HG02763 (cell line): ENCODE measurements at regions not wholly inside any gene's neighbourhood (a gene's known extent, or its start where the extent isn't known, plus 50 kb on each side); places are given as distances from the start of the nearest gene placed in this dataset.

ENCODE experiments used
- ATAC-seq: cut with Tn5 transposase; IDR thresholded peaks from one replicate; pipeline ENCODE4 v1.9.1; 2021; ENCODE audit warnings: mild to moderate bottlenecking, moderate library complexity; ENCODE audit not compliant: unreplicated experiment

DNA sequence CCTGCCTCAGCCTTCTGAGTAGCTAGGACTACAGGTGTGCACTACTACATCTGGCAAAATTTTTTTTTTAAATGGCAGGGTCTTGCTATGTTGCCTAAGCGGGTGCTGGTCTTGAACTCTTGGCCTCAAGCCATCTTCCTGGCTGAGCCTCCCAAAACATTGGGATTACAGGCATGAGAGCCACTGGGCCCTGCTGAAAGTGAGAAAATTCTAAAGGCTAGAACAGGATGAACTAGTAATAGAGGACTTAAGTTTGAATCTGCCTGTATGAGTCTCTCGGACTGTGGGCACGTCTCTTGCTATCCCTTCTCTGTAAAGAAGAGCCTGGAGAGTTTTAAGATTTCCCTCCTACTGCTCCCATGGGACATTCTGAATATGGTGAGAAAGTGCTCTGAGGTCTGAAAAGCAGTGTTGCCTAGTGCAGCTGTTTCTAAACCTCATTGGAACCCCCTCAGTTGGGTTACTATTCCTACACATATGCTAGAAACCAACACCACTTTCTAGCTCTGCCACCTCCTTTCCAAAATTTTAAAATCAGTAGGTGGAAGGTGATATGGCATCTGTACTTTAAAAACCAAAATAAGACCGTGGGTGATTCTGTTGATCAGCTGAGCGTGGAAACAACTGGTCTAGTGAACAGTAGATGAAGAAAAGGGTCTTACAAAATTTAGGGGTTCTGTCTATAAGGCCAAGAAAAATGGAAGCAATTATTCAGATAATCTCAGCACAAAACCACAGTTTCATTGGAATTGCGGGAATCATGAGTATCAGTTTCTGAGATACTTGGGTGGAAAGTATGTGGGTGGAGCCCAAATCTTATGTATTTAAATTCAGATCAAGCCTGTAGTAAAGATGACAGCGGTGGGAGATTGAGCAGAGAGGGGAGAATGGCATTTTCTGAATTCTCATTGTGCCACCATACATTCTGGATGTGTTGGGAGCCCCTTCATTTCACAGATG is 259.8 kb upstream of the CXCR4 start:
- ATAC-seq, result no peak

GRCh38 chr2:136376798-136377211 is 258.9 kb upstream of the CXCR4 start:
- no peak for ATAC-seq

- ATAC-seq, result no peak
These were observed 258.3 kb upstream of the CXCR4 start for GRCh38 chr2:136376211-136376610.

DNA sequence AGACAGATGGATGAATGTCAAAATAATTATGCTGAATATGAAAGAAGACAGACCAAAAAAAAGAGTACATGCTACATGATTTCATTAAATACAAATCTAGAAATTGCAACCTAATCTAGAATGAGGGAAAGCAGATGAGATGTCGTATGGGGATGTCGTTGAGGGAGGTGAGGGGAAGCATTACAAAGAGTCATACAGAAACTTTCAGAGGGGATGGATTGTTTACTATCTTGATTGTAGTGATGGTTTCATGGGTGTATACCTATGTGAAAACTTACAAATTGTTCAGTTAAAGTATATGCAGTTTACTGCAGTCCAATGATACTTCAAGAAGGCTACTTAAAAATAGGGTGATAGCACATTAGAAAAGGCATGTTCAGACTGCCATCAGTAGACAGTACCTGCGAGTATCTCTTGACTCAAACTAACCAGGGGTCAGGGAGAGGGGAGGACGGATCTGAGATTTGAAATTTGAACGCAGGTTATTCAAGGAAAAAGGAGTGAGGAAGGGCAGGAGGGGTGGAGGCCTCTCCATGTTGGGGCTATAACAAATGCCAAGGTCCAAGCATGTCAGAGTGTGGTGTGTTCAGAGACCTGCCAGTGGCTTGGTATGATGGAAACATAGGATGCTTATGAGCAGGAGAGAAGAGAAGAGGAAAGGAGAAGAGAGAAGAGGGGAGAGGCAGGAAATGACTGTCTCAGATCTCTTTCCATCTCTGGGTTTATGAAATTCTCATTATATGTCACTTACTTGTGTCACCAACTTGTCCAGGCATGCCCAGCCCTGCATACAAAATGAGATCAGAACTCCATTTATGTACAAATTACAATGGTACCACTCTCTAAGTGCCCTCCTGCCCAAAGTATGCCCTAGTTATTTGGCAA is 257.3 kb upstream of the CXCR4 start:
- ATAC-seq, result peak; percentile 43

DNA sequence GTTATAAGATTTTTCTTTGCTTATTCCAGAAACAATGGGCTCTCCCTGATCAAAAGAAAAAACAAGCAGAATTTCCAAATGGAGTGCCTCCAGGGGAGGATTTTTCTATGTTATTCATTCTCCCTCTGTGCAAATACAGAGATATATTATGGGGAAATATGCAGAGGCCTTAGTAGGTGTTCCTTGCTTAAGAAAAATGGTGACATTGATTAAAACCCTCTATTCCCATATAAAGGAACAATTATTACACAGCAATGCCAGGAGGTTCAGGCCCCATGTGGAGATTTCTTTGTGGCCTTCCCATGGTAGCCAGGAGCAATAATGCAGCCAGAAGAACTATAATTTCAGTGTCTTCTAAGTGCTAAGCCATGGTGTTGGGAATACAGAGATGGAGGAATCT is 255.9 kb upstream of the CXCR4 start:
- ATAC-seq, result no peak

GRCh38 chr2:136373029-136373428 is 255.1 kb upstream of the CXCR4 start:
- no peak for ATAC-seq

DNA sequence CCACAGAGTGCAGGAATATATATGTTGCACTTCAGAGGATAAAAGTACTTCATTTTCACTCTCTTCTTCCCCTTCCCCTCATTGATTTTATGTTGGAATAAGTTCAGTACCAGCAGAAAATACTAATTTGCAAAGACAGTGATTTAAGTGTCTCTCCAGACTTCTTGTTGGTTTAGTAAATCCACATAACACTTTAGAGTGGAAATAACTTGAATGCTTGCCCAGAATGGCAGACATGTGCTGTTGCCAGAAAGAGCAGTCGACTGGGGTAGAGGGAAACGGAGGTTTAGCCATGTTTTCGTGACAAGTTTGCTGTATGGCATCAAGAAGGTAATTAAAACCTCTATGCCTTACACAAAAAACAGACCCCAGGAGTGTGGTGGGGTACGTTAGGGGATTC is 246.0 kb upstream of the CXCR4 start:
- ATAC-seq, result no peak

DNA sequence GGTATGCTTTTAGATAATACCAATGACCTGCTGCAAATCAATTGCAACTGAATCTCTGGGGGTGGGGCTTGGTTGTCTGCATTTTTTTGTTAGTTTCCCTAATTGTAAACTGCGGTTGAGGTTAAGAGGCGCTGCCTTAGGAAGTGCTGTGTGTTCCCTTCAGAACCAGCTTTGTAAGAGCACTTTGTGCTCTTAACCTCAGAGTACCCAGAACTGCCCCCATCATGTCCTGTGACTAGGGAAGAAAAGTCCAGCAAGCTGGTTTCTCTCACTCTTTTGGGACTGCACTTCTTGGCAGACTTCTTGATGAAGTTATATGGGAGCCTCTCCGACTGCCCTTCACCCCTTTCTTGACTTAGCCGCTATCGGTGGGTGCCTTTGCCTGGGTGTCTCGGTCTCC is 245.5 kb upstream of the CXCR4 start:
- no peak for ATAC-seq

- peak; percentile 90 for ATAC-seq
These were observed 244.9 kb upstream of the CXCR4 start for GRCh38 chr2:136362676-136363390.

DNA sequence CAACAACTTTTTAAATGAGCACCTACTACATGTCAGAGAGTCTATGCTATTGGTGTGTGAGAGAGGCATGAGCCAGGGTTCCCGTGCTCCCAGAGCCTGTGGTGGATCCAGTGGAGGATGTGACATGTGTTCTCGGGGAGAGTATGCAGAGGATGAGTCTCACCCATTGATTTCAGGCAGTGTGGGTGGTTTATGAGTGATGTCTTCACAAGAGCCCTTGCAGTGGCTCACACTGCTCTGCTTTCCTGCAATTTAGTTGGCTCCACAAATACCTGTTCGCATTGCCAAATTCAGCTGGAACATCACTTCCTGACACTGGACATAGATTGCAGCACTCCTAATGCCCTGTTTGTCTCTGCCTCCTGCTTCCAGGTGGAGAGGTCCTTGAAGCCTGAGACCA is 243.6 kb upstream of the CXCR4 start:
- no peak for ATAC-seq

GRCh38 chr2:136360790-136361189 is 242.8 kb upstream of the CXCR4 start:
- ATAC-seq, result no peak

DNA sequence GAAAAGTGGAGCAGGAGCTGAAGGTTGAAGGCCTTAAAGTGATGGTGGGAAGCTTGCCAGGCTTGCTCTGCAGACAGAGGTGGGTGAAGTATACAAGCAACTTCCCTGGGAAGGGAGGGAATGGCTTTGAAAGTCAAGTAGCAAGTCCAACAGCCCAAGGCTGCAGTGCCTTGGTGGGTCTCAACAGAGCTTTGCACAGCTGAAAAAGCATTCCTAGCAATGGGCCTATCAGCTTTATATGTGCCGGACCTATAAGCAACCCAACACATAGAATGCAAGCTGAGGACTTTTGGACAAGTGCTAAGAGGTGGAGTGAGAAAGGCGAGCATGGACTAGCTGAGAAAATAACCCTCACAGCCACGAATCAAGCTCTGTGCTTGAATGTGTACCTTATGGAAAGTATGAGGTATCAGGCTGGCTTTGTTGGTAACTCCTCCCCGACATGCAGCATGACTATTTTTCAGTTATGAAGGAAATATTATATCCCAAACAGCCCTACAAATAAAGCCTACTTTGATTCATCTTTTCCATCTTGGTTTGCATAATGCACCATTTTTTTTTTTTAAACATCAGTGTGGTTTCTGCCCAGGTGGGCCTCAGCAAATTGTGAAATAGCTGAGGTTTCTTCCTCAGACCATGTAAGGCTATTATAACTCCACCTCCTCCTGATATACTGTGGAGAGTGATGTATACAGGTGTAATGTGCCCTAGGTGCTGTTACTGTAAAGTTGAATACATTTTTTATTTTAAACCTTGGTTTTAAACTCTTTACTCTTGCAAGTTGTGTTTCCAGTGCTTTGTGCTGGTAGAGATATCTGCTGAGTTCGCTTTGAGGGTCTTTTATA is 241.4 kb upstream of the CXCR4 start:
- ATAC-seq, result no peak

GRCh38 chr2:136358576-136358975 is 240.6 kb upstream of the CXCR4 start:
- ATAC-seq, result no peak

DNA sequence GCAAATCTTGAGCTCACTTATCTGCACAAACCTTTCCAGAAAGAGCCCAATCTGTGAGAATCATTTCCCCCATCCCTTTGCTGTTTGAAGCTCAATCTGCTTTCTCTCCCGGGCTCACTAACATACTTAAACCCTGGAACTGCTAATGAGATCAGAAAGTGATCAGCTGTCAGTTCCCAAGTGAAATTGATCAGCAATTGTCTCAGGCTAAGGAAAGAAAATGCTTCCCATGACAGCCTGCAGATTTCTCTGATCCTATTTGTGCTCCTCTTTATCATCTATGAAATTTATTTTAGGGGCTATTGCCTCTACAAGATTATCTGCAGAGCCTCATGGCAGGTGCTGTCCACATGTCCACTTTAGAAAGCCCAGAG is 239.0 kb upstream of the CXCR4 start:
- no peak for ATAC-seq

DNA sequence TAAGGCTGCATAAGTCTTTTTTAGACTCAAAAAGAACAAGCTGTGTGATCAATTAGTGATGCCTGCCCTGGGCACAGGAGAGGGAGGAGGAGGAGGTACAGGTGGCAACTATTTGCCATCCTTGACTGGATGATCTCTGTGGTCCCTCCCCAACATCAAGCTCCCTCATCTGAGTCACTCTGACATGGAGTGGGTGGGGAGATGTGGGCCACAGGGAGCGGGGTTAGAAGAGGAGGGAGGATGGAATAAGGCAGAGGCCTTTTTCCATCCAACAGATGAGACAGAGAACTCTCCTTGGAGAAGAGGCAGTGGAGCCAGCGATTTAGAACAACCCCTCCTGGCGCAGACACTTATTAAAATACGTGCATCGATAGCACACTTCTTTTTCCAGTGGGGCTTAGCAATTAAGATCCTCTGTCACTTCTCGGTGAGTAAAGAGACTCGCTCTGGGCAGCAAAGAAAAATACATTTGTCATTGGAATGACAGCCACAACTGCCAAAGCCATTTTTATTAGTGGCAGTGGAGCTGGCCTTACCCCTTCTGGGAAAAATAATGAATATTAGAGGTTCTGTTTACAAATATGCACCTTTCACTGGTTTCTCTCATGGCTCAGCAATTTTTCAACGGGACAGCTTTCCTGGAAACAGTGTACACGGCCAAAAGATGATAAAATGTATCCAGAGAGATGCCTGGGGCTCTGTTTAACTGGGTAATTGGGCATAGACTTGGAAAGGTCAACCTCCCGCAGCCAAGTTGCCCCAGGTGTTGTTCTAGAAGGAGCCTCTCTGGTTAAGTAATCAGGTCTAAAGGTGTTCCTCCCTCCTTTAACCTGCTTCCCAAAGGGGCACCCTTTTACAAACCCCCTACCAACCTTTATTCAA is 238.4 kb upstream of the CXCR4 start:
- no peak for ATAC-seq

- no peak for ATAC-seq
These were observed 233.7 kb upstream of the CXCR4 start for GRCh38 chr2:136351684-136352083.

- ATAC-seq, result no peak
These were observed 230.0 kb upstream of the CXCR4 start for GRCh38 chr2:136347981-136348380.

DNA sequence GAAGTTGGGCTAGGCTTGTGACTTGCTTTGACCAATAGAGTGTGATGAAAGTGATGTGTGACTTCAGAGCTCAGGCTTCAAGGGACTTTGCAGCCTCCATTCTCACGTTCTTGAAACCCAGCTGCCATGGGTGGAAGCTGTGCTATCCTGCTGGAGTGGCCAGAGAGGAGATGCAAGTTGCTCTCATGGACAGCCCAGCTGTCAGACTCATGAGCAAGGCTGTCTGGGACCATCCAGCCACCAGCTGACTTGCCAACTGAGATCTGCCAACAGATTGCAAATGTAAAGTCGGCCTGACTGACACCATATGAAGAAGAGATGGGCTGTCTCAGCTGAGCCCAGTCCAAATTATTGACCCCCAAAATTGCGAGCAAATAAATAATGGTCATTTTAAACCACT is 226.4 kb upstream of the CXCR4 start:
- ATAC-seq, result no peak

- ATAC-seq, result no peak
These were observed 224.2 kb upstream of the CXCR4 start for GRCh38 chr2:136342138-136342537.
